ENCODE measurements at regions not wholly inside any gene's neighbourhood (a gene's known extent, or its start where the extent isn't known, plus 50 kb on each side); places are given as distances from the start of the nearest gene placed in this dataset.

- ChIA-PET POLR2A (no interaction called here), CTCF (no interaction called here)
- H3K27ac Mint-ChIP-seq (ENCODE audit: unreplicated experiment): no peak overlapping the region
- peaks cover 8% of the 10 kb centered on the region for H3K9me3 Mint-ChIP-seq (ENCODE audit: unreplicated experiment)
- intact Hi-C loops (cut with micrococcal nuclease; ENCODE audit: unreplicated experiment): no loop called here
- DNase-seq: no peak
- Histone ChIP-seq H3K4me1 (no peaks in the 10 kb centered on the region), H3K27me3 (replicated peaks; ENCODE audit: control insufficient read depth, insufficient read depth, low read length) (no peaks in the 10 kb centered on the region), H3K36me3 (ENCODE audit: control insufficient read depth, insufficient read depth, low read length) (no peaks in the 10 kb centered on the region), H3K4me3 (ENCODE audit: low read depth, low read length) (no peak overlapping the region), H3K9me3 (no peaks in the 10 kb centered on the region)
- no peaks in the 10 kb centered on the region for H3K36me3 Mint-ChIP-seq (ENCODE audit: insufficient read depth, unreplicated experiment)
- H3K4me1 Mint-ChIP-seq (ENCODE audit: low read depth, unreplicated experiment): no peaks in the 10 kb centered on the region
- no peak overlapping the region for H3K4me3 Mint-ChIP-seq (ENCODE audit: unreplicated experiment)
- no peaks in the 10 kb centered on the region for H3K27me3 Mint-ChIP-seq (ENCODE audit: insufficient read depth, unreplicated experiment)
- BruUV-seq (replicated peaks): no TSS peak
- no peak for TF ChIP-seq CTCF (IDR thresholded peaks at IDR 0.05; ENCODE audit: insufficient read depth in 1 of 2, low read depth in 1 of 2, low read length in 1 of 2, severe bottlenecking in 1 of 2, unreplicated experiment in 1 of 2)
These were observed 662.5 kb upstream of the PKN2 start for GRCh38 chr1:88021529-88021928.

GRCh38 chr1:88022516-88022915 is 661.6 kb upstream of the PKN2 start:
- H3K27me3 Mint-ChIP-seq (ENCODE audit: insufficient read depth, unreplicated experiment): no peaks in the 10 kb centered on the region
- CTCF ChIA-PET: no interaction called here

GRCh38 chr1:88029142-88029541 is 654.9 kb upstream of the PKN2 start:
- CTCF ChIA-PET: interaction anchor here (1.0 kb wide), 1 partner anchor 32 kb away, joined by 6 read pairs; no protein-coding TSS in a partner anchor
- intact Hi-C loops (cut with micrococcal nuclease; ENCODE audit: unreplicated experiment): no loop called here
- DNase-seq: peak; percentile 39 to 59
- Mint-ChIP-seq H3K9me3 (ENCODE audit: unreplicated experiment) (no peaks in the 10 kb centered on the region), H3K4me1 (ENCODE audit: low read depth, unreplicated experiment) (no peaks in the 10 kb centered on the region), H3K4me3 (ENCODE audit: unreplicated experiment) (no peak overlapping the region), H3K27me3 (ENCODE audit: insufficient read depth, unreplicated experiment) (no peaks in the 10 kb centered on the region), H3K27ac (ENCODE audit: unreplicated experiment) (no peak overlapping the region), H3K36me3 (ENCODE audit: insufficient read depth, unreplicated experiment) (no peaks in the 10 kb centered on the region)
- H3K4me1 ChIP-seq: peaks cover 9% of the 10 kb centered on the region; the same call in 1 of the 2 replicates
- H3K4me3 ChIP-seq (ENCODE audit: low read depth, low read length): no peak overlapping the region
- no peaks in the 10 kb centered on the region for H3K36me3 ChIP-seq (ENCODE audit: control insufficient read depth, insufficient read depth, low read length)
- H3K27me3 ChIP-seq (replicated peaks; ENCODE audit: control insufficient read depth, insufficient read depth, low read length): no peaks in the 10 kb centered on the region
- BruUV-seq (replicated peaks): no TSS peak
- TF ChIP-seq CTCF (IDR thresholded peaks at IDR 0.05; ENCODE audit: insufficient read depth in 1 of 2, low read depth in 1 of 2, low read length in 1 of 2, severe bottlenecking in 1 of 2, unreplicated experiment in 1 of 2): peak in 1 of 2 experiments; percentile 12
- no peaks in the 10 kb centered on the region for H3K9me3 ChIP-seq
- POLR2A ChIA-PET: no interaction called here

More at GRCh38 chr1:88022516-88022915, 661.6 kb upstream of the PKN2 start:
- Histone ChIP-seq H3K9me3 (no peaks in the 10 kb centered on the region), H3K36me3 (ENCODE audit: control insufficient read depth, insufficient read depth, low read length) (no peaks in the 10 kb centered on the region), H3K27me3 (replicated peaks; ENCODE audit: control insufficient read depth, insufficient read depth, low read length) (no peaks in the 10 kb centered on the region), H3K4me3 (ENCODE audit: low read depth, low read length) (no peak overlapping the region), H3K4me1 (no peaks in the 10 kb centered on the region)
- TF ChIP-seq CTCF (IDR thresholded peaks at IDR 0.05; ENCODE audit: insufficient read depth in 1 of 2, low read depth in 1 of 2, low read length in 1 of 2, severe bottlenecking in 1 of 2, unreplicated experiment in 1 of 2): no peak
- H3K9me3 Mint-ChIP-seq (ENCODE audit: unreplicated experiment): peaks cover 8% of the 10 kb centered on the region
- H3K36me3 Mint-ChIP-seq (ENCODE audit: insufficient read depth, unreplicated experiment): no peaks in the 10 kb centered on the region
- no peak overlapping the region for H3K27ac Mint-ChIP-seq (ENCODE audit: unreplicated experiment)
- intact Hi-C loops (cut with micrococcal nuclease; ENCODE audit: unreplicated experiment): no loop called here
- BruUV-seq (replicated peaks): no TSS peak
- no peak overlapping the region for H3K4me3 Mint-ChIP-seq (ENCODE audit: unreplicated experiment)
- no peaks in the 10 kb centered on the region for H3K4me1 Mint-ChIP-seq (ENCODE audit: low read depth, unreplicated experiment)
- POLR2A ChIA-PET: no interaction called here
- DNase-seq: no peak

Data from Caco-2 (cell line).